NCI-H524 treated with DMSO at 0.1 percent for 48 hours (cell line): ENCODE measurements at regions not wholly inside any gene's neighbourhood (a gene's known extent, or its start where the extent isn't known, plus 50 kb on each side); places are given as distances from the start of the nearest gene placed in this dataset.
"Not testable (repeated sequence)": the region's sequence is repeated elsewhere in the genome, so short reads cannot be mapped to it uniquely, and the experiment has no call there.

ENCODE experiments used
- DNase-seq: peaks from one replicate; lab custom pipeline; 2025; lab: John Stamatoyannopoulos, UW

GRCh38 chr12:22810036-22810435, 185.1 kb downstream of the ETNK1 start:
- DNase-seq: no peak

GRCh38 chr12:22812531-22812930, 187.6 kb downstream of the ETNK1 start:
- no peak for DNase-seq

GRCh38 chr12:22821985-22822384, 197.0 kb downstream of the ETNK1 start:
- DNase-seq: no peak

DNA sequence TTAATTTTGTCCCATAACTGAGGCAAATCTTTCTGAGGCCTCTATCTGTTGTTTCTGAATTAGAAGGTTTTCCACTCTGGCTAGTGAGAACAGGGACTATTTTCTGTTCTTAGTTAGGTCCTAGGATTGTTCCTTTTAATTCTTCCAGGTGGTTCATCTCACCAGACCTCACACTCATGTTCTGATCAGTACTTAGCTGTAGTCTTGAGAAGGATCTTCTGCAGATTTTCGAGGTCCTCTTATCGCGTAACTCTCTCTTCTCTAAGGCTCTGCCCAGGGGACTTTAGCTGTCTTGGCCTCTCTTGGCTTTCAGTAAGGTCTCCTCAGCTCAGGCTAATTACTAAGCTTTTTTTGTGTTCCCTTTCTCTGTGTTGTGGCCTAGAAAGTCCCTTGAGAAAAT, 201.1 kb downstream of the ETNK1 start:
- no peak for DNase-seq

- not testable (repeated sequence) for DNase-seq
Observed at GRCh38 chr12:22826446-22826981, 201.5 kb downstream of the ETNK1 start.

DNA sequence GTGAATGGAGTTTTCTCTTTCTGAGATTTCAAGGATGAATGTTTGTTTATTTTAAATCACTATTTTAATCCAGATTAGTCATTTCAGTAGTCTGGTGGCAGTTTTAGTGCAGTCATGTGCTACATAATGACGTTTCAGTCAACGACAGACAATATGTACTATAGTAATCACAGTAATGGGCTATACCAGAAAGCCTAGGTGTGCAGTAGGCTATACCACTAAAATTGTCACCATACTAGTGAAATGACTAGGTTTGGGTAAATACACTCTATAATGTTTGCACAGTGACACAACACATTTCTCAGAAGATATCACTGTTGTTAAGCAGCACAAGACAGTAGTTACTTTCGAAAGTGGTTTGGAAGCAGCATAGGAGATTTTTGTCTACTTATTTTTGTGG, 203.1 kb downstream of the ETNK1 start:
- DNase-seq: no peak

DNA sequence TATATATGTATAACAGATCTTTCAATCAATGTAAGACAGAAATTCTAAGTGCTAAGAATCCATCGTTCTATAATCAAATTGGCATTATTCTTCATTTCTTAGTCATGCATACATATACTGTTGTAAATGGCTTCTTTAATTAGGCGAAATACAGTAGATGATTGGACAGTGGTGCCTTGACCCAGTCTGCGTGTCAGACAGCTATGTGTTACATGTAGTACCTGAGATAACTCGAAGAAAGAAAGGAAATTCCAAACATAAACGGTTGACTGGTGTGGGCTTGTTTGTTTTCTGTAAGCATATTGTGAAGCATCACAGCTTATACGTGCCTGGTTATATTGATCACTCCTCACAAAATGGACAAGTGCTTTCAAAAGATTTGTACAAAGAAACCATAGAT, 210.5 kb downstream of the ETNK1 start:
- DNase-seq: no peak

- no peak for DNase-seq
Observed at GRCh38 chr12:22850185-22850584, 225.2 kb downstream of the ETNK1 start.

- no peak for DNase-seq
Observed at GRCh38 chr12:22851532-22851931, 226.6 kb downstream of the ETNK1 start.

DNA sequence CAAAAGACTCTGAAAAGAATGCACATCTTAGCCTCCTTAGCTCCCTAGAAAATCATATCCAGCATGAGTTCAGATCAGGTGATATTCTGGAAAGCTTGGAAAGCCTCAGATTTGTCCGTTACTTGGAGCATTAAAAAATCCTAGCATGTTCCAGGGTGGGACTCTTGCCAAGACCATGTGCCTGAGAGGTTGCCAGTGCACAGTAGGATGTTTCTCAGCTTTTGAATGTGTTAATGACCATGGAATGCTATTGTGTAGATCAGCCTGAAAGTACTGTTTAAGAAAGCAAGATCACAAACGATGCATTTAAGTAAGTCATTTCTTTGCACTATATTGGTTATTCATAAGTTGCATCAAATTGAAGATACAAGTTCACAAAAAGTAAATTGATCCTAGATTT, 230.5 kb downstream of the ETNK1 start:
- no peak for DNase-seq

GRCh38 chr12:22856178-22856577, 231.2 kb downstream of the ETNK1 start:
- DNase-seq: peak; percentile 19

- no peak for DNase-seq
Observed at GRCh38 chr12:22858849-22859570, 234.0 kb downstream of the ETNK1 start.

DNA sequence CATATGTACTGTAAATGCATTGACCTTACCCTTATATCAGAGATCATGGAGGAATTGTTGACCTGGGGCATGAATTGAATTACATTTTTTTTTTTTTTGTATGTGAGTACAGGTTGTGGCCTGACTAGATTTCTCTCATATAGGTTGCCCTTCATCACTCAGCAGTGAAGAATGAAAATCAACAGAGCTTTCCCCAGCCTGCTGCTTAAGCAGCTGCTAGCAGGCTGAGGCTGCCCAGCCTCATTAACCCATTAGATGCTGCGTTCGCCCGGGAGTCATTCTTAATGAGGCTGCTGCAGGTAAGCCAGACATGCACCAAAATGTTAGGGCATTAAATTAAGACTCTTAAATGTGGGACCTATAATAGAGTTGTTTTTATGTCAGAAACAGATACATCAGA, 236.0 kb downstream of the ETNK1 start:
- DNase-seq: no peak

DNA sequence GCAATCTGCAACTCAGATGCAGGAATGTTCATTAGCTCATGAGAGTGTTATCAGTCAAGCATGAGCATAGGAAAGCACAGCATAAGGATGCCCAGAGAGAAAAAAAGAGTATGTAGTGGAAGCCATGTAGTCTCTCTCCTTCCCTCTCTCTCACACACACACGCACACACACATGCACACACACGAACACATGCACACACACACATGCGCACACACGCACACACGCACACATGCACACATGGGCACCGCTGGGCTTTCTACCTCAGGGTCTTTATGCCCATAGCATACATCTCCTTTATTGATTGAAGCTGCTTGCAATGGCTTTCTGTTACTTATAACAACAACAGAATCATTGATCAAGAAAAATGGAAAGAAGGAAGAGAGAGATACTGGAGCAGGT, 240.9 kb downstream of the ETNK1 start:
- DNase-seq: no peak

- DNase-seq: no peak
Observed at GRCh38 chr12:22866406-22866805, 241.4 kb downstream of the ETNK1 start.

- no peak for DNase-seq
Observed at GRCh38 chr12:22874151-22874550, 249.2 kb downstream of the ETNK1 start.

DNA sequence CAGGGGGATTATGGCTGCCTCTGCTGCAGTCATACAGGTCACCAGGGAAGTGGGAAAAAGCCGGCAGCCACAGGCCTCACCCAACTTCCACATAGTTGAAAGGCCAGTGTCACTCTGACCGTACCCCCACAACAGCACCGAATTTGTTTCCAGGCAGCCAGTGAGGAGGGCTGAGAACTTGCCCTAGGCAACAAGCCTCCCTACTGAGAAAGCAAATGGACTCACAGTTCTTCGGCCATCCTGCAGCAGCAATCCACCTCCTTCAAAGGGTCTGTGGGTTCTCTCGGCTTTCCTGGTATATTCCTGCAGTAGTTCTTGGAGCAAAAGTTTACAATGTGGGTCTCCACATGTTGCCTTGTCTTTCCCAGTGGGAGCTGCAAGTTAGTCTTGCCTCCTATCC, 251.3 kb downstream of the ETNK1 start:
- DNase-seq: no peak

DNA sequence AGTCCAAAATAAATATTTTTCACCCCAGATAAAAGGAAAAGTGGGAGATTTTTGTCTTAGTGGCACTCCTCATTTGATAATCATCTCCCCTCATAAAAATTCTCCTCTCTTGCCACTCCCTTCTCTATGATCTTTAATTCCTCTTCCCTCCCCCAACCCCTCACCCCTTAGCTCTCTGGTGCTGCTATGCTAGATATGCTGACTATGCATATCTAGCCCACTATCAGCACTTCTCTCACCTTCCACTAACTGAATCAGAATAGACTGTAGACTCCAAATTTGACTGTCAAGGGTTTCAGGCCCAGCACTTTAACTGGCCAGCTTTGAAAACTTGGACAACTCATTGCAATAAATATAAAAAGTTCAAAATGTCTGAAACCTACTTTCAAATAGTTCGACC, 254.2 kb downstream of the ETNK1 start:
- no peak for DNase-seq

DNA sequence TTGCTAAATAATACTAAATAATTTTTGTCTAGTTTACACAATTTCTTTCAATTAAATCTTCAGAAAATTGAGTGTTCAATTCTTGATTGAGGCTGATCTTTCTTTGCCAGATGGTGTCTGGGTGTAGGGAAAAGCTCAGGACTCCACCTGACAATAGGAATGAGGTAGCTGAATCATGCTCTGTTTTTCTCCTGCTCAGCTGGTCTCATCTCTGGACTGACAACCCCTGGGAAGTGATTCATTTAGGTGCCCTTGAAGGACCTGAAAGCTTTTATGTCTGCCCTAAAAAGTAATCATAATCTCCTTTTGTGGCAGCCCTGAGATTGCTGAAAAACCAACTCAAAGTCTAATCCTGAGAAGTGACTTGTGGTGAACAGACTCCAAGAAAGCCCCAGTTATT, 255.4 kb downstream of the ETNK1 start:
- no peak for DNase-seq

- no peak for DNase-seq
Observed at GRCh38 chr12:22880807-22881206, 255.8 kb downstream of the ETNK1 start.

GRCh38 chr12:22881878-22882385, 257.0 kb downstream of the ETNK1 start:
- no peak for DNase-seq

GRCh38 chr12:22882559-22882958, 257.6 kb downstream of the ETNK1 start:
- DNase-seq: no peak

- no peak for DNase-seq
Observed at GRCh38 chr12:22893878-22894277, 268.9 kb downstream of the ETNK1 start.

DNA sequence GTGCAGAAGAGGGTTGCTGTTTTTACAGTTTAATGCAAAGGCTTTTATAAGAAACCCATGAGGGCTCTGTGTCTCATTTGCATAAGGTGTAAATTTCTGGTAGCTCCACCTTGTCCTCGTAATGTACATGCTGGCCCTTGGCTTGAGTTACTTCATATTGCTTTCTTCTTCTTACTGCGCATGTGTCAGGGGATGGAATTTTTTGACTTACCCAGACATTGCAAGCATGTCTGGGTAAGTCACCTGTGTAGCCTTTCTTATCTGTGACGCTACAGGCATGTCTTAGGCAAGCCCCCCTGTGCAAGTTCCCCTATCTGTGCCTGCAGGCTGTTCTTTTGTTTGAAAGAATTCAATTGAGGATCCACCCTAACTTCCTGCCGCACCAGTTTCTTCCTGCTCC, 274.2 kb downstream of the ETNK1 start:
- DNase-seq: no peak
